HL-60 (cell line): ENCODE measurements at regions not wholly inside any gene's neighbourhood (a gene's known extent, or its start where the extent isn't known, plus 50 kb on each side); places are given as distances from the start of the nearest gene placed in this dataset.

Source experiments
- GABPA ChIP-seq: IDR thresholded peaks from 2 replicates; pipeline ENCODE4 v1.6.1; 2012; ENCODE audit warnings: low read depth
- POLR2AphosphoS5 ChIP-seq: IDR thresholded peaks from 2 replicates; pipeline ENCODE4 v1.6.1; 2012; ENCODE audit warnings: low read depth
- REST ChIP-seq: IDR thresholded peaks from 2 replicates; pipeline ENCODE4 v1.6.1; 2012; ENCODE audit warnings: low read depth; ENCODE audit not compliant: insufficient replicate concordance
- SPI1 ChIP-seq: IDR thresholded peaks from 2 replicates; pipeline ENCODE4 v1.6.1; 2012; ENCODE audit warnings: low read depth, mild to moderate bottlenecking, borderline replicate concordance
- TF ChIP-seq, protein P1 (sequence below): IDR thresholded peaks from one replicate; pipeline ENCODE4 v1.5.1; 2011; ENCODE audit warnings: low read length, control low read depth, inconsistent platforms; ENCODE audit not compliant: insufficient read depth

- TF ChIP-seq POLR2AphosphoS5 (no peak), SPI1 (no peak), REST (no peak), GABPA (no peak)
- TF ChIP-seq, protein P1, sequence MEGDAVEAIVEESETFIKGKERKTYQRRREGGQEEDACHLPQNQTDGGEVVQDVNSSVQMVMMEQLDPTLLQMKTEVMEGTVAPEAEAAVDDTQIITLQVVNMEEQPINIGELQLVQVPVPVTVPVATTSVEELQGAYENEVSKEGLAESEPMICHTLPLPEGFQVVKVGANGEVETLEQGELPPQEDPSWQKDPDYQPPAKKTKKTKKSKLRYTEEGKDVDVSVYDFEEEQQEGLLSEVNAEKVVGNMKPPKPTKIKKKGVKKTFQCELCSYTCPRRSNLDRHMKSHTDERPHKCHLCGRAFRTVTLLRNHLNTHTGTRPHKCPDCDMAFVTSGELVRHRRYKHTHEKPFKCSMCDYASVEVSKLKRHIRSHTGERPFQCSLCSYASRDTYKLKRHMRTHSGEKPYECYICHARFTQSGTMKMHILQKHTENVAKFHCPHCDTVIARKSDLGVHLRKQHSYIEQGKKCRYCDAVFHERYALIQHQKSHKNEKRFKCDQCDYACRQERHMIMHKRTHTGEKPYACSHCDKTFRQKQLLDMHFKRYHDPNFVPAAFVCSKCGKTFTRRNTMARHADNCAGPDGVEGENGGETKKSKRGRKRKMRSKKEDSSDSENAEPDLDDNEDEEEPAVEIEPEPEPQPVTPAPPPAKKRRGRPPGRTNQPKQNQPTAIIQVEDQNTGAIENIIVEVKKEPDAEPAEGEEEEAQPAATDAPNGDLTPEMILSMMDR = no peak
Measured at GRCh38 chr2:196466581-196466980, 172.9 kb upstream of the CCDC150 start.
